ENCODE measurements at regions not wholly inside any gene's neighbourhood (a gene's known extent, or its start where the extent isn't known, plus 50 kb on each side); places are given as distances from the start of the nearest gene placed in this dataset.

DNA sequence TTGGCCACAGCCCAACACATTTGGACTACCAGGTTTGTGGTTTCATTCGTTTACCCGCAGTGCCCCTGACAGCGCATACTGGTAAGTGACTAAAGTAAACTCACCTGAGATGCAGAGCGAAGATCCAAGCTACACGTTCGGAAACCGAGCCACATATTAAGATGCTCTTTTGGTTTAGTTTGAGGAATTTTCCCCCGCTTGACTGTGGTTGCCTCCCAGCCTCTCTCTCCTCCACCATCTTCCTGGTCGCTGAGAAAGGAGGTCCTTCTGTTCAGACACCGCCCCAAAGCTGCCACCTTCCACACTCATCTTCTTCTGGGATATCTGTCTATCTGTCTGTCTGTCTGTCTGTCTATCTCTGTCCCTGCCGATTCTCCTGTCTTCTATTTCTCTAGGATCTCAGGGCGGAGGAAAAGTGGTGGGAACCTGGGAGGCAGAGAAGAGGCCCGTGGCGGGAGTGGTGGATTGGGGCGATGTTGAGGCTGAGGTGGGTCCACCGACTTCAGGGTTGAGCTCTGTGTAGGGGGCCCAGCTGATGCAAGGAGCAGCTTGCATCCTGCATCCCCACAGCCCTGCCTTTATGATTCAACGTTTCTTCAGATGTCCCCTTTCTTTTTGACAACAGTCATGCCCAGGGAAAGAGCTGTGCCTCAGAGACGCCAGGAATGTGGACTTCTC, 196.9 kb upstream of the ZNF184 start (continued):
- TF ChIP-seq, protein P1, sequence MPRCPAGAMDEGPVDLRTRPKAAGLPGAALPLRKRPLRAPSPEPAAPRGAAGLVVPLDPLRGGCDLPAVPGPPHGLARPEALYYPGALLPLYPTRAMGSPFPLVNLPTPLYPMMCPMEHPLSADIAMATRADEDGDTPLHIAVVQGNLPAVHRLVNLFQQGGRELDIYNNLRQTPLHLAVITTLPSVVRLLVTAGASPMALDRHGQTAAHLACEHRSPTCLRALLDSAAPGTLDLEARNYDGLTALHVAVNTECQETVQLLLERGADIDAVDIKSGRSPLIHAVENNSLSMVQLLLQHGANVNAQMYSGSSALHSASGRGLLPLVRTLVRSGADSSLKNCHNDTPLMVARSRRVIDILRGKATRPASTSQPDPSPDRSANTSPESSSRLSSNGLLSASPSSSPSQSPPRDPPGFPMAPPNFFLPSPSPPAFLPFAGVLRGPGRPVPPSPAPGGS (CRISPR knock-in tag; IDR thresholded peaks at IDR 0.05): peak; percentile 35; the same call in 1 of the 2 replicates
- TF ChIP-seq TBX2 (CRISPR knock-in tag; IDR thresholded peaks at IDR 0.05; ENCODE audit: borderline replicate concordance): no peak
- TF ChIP-seq, protein P2, sequence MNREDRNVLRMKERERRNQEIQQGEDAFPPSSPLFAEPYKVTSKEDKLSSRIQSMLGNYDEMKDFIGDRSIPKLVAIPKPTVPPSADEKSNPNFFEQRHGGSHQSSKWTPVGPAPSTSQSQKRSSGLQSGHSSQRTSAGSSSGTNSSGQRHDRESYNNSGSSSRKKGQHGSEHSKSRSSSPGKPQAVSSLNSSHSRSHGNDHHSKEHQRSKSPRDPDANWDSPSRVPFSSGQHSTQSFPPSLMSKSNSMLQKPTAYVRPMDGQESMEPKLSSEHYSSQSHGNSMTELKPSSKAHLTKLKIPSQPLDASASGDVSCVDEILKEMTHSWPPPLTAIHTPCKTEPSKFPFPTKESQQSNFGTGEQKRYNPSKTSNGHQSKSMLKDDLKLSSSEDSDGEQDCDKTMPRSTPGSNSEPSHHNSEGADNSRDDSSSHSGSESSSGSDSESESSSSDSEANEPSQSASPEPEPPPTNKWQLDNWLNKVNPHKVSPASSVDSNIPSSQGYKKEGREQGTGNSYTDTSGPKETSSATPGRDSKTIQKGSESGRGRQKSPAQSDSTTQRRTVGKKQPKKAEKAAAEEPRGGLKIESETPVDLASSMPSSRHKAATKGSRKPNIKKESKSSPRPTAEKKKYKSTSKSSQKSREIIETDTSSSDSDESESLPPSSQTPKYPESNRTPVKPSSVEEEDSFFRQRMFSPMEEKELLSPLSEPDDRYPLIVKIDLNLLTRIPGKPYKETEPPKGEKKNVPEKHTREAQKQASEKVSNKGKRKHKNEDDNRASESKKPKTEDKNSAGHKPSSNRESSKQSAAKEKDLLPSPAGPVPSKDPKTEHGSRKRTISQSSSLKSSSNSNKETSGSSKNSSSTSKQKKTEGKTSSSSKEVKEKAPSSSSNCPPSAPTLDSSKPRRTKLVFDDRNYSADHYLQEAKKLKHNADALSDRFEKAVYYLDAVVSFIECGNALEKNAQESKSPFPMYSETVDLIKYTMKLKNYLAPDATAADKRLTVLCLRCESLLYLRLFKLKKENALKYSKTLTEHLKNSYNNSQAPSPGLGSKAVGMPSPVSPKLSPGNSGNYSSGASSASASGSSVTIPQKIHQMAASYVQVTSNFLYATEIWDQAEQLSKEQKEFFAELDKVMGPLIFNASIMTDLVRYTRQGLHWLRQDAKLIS (CRISPR knock-in tag; IDR thresholded peaks at IDR 0.05): no peak
- no peak for TF ChIP-seq GLI4 (CRISPR knock-in tag; IDR thresholded peaks at IDR 0.05; ENCODE audit: borderline replicate concordance)
- TF ChIP-seq ZNF530 (CRISPR knock-in tag; IDR thresholded peaks at IDR 0.05; ENCODE audit: low read depth): peak; percentile 30; the same call in 1 of the 2 replicates
- no peak for TF ChIP-seq NFYC (CRISPR knock-in tag; IDR thresholded peaks at IDR 0.05)
- TF ChIP-seq, protein P3, sequence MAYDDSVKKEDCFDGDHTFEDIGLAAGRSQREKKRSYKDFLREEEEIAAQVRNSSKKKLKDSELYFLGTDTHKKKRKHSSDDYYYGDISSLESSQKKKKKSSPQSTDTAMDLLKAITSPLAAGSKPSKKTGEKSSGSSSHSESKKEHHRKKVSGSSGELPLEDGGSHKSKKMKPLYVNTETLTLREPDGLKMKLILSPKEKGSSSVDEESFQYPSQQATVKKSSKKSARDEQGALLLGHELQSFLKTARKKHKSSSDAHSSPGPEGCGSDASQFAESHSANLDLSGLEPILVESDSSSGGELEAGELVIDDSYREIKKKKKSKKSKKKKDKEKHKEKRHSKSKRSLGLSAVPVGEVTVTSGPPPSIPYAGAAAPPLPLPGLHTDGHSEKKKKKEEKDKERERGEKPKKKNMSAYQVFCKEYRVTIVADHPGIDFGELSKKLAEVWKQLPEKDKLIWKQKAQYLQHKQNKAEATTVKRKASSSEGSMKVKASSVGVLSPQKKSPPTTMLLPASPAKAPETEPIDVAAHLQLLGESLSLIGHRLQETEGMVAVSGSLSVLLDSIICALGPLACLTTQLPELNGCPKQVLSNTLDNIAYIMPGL (CRISPR knock-in tag; IDR thresholded peaks at IDR 0.05; ENCODE audit: borderline replicate concordance in 1 of 2, low read depth in 1 of 2): peak in 1 of 2 experiments; percentile 71; a peak in 1 of 4 replicates
- TF ChIP-seq ZNF354B (CRISPR knock-in tag; IDR thresholded peaks at IDR 0.05): no peak
- TF ChIP-seq, protein P4, sequence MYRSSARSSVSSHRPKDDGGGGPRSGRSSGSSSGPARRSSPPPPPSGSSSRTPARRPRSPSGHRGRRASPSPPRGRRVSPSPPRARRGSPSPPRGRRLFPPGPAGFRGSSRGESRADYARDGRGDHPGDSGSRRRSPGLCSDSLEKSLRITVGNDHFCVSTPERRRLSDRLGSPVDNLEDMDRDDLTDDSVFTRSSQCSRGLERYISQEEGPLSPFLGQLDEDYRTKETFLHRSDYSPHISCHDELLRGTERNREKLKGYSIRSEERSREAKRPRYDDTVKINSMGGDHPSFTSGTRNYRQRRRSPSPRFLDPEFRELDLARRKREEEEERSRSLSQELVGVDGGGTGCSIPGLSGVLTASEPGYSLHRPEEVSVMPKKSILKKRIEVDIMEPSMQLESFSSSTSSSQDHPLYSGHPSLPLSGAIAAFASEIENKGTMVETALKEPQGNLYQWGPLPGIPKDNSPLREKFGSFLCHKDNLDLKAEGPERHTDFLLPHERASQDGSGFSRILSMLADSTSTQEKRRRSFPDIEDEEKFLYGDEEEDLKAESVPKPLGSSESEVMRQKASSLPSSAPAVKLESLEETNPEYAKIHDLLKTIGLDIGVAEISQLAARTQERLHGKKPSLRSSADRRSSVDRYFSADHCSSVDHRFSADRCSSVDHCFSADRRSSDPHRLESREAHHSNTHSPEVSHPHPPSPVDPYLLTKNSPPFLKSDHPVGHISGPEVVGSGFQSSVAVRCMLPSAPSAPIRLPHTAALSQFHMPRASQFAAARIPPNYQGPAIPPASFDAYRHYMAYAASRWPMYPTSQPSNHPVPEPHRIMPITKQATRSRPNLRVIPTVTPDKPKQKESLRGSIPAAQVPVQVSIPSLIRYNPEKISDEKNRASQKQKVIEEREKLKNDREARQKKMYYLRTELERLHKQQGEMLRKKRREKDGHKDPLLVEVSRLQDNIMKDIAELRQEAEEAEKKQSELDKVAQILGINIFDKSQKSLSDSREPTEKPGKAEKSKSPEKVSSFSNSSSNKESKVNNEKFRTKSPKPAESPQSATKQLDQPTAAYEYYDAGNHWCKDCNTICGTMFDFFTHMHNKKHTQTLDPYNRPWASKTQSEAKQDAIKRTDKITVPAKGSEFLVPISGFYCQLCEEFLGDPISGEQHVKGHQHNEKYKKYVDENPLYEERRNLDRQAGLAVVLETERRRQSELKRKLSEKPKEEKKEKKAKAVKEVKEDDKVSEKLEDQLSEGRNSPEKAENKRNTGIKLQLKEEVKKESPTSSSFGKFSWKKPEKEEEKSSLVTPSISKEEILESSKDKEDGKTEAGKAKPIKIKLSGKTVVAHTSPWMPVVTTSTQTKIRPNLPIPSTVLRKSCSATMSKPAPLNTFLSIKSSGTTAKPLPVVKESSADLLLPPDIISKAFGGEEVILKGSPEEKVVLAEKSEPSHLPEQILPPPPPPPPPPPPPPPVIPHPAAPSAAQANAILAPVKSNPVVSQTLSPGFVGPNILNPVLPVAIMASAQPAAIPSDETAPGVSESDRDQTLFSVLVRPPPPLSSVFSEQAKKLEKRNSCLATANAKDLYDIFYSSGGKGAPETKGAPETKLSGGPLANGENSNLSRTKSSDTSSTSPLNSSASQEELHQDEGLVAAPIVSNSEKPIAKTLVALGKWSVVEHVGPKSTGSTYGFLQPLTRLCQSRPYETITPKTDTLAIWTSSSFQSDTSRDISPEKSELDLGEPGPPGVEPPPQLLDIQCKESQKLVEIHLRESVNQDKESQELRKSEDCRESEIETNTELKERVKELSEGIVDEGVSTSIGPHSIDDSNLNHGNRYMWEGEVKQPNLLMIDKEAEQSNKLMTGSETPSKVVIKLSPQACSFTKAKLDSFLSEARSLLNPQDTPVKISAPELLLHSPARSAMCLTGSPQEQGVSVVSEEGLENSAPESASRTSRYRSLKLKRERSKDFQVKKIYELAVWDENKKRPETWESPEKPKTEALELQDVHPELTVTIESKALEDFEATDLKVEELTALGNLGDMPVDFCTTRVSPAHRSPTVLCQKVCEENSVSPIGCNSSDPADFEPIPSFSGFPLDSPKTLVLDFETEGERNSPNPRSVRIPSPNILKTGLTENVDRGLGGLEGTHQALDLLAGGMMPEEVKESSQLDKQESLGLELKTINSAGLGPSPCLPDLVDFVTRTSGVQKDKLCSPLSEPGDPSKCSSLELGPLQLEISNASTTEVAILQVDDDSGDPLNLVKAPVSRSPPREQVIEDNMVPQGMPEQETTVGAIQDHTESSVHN (CRISPR knock-in tag; IDR thresholded peaks at IDR 0.05): no peak
- TF ChIP-seq, protein P5, sequence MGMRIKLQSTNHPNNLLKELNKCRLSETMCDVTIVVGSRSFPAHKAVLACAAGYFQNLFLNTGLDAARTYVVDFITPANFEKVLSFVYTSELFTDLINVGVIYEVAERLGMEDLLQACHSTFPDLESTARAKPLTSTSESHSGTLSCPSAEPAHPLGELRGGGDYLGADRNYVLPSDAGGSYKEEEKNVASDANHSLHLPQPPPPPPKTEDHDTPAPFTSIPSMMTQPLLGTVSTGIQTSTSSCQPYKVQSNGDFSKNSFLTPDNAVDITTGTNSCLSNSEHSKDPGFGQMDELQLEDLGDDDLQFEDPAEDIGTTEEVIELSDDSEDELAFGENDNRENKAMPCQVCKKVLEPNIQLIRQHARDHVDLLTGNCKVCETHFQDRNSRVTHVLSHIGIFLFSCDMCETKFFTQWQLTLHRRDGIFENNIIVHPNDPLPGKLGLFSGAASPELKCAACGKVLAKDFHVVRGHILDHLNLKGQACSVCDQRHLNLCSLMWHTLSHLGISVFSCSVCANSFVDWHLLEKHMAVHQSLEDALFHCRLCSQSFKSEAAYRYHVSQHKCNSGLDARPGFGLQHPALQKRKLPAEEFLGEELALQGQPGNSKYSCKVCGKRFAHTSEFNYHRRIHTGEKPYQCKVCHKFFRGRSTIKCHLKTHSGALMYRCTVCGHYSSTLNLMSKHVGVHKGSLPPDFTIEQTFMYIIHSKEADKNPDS (CRISPR knock-in tag; IDR thresholded peaks at IDR 0.05): no peak

Measured in HepG2 (cell line).